ENCODE measurements at regions not wholly inside any gene's neighbourhood (a gene's known extent, or its start where the extent isn't known, plus 50 kb on each side); places are given as distances from the start of the nearest gene placed in this dataset.

DNA sequence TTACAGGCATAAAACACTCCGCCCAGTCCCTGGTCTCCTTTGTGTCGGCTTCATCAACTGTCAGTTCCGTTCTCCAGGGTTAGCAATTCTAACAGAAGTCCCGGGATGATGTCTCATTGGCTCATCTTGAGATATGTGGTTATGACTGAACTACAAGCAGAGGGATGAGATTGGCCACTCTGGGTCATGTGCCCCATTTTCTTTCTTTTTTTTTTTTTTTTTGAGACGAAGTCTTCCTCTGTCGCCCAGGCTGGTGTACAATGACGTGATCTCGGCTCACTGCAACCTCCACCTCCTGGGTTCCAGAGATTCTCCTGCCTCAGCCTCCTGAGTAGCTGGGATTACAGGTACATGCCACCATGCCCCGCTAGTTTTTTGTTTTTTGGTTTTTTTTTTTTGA, 95.4 kb upstream of the MRI1 start:
- Histone ChIP-seq H3K79me2 (ENCODE audit: insufficient read depth, low read length) (no peaks in the 10 kb centered on the region), H4K20me1 (ENCODE audit: insufficient read depth, low read length) (no peaks in the 10 kb centered on the region), H3K27me3 (ENCODE audit: insufficient read depth, low read length) (no peaks in the 10 kb centered on the region), H3K4me2 (ENCODE audit: low read length) (no peak overlapping the region), H3K36me3 (ENCODE audit: insufficient read depth, low read length) (no peaks in the 10 kb centered on the region), H3K9me3 (ENCODE audit: insufficient read depth, low read depth, low read length) (no peaks in the 10 kb centered on the region), H3K9ac (ENCODE audit: low read length) (no peak overlapping the region), H3K4me1 (ENCODE audit: insufficient read depth, low read length) (no peaks in the 10 kb centered on the region), H2AFZ (ENCODE audit: low read depth, low read length) (no peak overlapping the region), H3K27ac (ENCODE audit: low read depth, low read length) (no peak overlapping the region), H3K4me3 (ENCODE audit: insufficient read depth, low read depth, low read length) (no peak overlapping the region)
- Mint-ChIP-seq H3K27me3 (ENCODE audit: low read depth, unreplicated experiment) (peaks cover 4% of the 10 kb centered on the region), H3K4me1 (ENCODE audit: low read depth, unreplicated experiment) (no peaks in the 10 kb centered on the region), H3K9me3 (ENCODE audit: unreplicated experiment) (peaks cover 4% of the 10 kb centered on the region), H3K4me3 (ENCODE audit: unreplicated experiment) (no peak overlapping the region), H3K36me3 (ENCODE audit: low read depth, unreplicated experiment) (peaks cover 2% of the 10 kb centered on the region), H3K27ac (ENCODE audit: unreplicated experiment) (no peak overlapping the region)
- FAIRE-seq (no peak), DNase-seq (ENCODE audit: low read depth) (no peak)
- TF ChIP-seq, protein P1, sequence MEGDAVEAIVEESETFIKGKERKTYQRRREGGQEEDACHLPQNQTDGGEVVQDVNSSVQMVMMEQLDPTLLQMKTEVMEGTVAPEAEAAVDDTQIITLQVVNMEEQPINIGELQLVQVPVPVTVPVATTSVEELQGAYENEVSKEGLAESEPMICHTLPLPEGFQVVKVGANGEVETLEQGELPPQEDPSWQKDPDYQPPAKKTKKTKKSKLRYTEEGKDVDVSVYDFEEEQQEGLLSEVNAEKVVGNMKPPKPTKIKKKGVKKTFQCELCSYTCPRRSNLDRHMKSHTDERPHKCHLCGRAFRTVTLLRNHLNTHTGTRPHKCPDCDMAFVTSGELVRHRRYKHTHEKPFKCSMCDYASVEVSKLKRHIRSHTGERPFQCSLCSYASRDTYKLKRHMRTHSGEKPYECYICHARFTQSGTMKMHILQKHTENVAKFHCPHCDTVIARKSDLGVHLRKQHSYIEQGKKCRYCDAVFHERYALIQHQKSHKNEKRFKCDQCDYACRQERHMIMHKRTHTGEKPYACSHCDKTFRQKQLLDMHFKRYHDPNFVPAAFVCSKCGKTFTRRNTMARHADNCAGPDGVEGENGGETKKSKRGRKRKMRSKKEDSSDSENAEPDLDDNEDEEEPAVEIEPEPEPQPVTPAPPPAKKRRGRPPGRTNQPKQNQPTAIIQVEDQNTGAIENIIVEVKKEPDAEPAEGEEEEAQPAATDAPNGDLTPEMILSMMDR (IDR thresholded peaks at IDR 0.05; ENCODE audit: insufficient read depth, low read depth, low read length): no peak
- TF ChIP-seq EZH2 (IDR thresholded peaks at IDR 0.05; ENCODE audit: insufficient read depth, low read length): no peak

DNA sequence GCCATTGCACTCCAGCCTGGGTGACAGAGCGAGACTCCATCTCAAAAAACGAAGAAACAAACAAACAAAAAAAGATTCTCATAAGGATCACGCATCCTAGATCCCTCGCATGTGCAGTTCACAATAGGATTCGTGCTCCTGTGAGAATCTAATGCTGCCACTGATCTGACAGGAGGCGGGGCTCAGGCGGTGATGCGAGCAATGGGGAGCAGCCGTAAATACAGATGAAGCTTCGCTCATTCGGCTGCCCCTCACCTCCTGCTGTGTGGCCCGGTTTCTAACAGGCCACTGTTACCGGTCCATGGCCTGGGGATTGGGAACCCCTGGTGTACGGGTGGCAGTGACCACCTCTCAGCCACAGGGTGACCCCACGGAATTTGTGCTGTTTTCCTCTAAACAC, 98.2 kb upstream of the MRI1 start:
- FAIRE-seq: no peak
- H3K27me3 ChIP-seq (ENCODE audit: insufficient read depth, low read length): no peaks in the 10 kb centered on the region
- H3K4me1 Mint-ChIP-seq (ENCODE audit: low read depth, unreplicated experiment): no peaks in the 10 kb centered on the region
- H3K27ac ChIP-seq (ENCODE audit: low read depth, low read length): no peak overlapping the region
- H3K27ac Mint-ChIP-seq (ENCODE audit: unreplicated experiment): no peak overlapping the region
- no peaks in the 10 kb centered on the region for H3K4me1 ChIP-seq (ENCODE audit: insufficient read depth, low read length)
- no peak overlapping the region for H3K4me2 ChIP-seq (ENCODE audit: low read length)
- no peak overlapping the region for H2AFZ ChIP-seq (ENCODE audit: low read depth, low read length)
- no peaks in the 10 kb centered on the region for H3K36me3 Mint-ChIP-seq (ENCODE audit: low read depth, unreplicated experiment)
- TF ChIP-seq, protein P1 (IDR thresholded peaks at IDR 0.05; ENCODE audit: insufficient read depth, low read depth, low read length): no peak
- no peak for TF ChIP-seq EZH2 (IDR thresholded peaks at IDR 0.05; ENCODE audit: insufficient read depth, low read length)
- H3K9me3 Mint-ChIP-seq (ENCODE audit: unreplicated experiment): no peaks in the 10 kb centered on the region
- DNase-seq (ENCODE audit: low read depth): no peak
- no peaks in the 10 kb centered on the region for H3K9me3 ChIP-seq (ENCODE audit: insufficient read depth, low read depth, low read length)
- H3K9ac ChIP-seq (ENCODE audit: low read length): no peak overlapping the region
- H3K27me3 Mint-ChIP-seq (ENCODE audit: low read depth, unreplicated experiment): peaks cover 7% of the 10 kb centered on the region
- no peaks in the 10 kb centered on the region for H3K36me3 ChIP-seq (ENCODE audit: insufficient read depth, low read length)
- no peak overlapping the region for H3K4me3 ChIP-seq (ENCODE audit: insufficient read depth, low read depth, low read length)
- no peak overlapping the region for H3K4me3 Mint-ChIP-seq (ENCODE audit: unreplicated experiment)
- no peaks in the 10 kb centered on the region for H3K79me2 ChIP-seq (ENCODE audit: insufficient read depth, low read length)
- no peaks in the 10 kb centered on the region for H4K20me1 ChIP-seq (ENCODE audit: insufficient read depth, low read length)

DNA sequence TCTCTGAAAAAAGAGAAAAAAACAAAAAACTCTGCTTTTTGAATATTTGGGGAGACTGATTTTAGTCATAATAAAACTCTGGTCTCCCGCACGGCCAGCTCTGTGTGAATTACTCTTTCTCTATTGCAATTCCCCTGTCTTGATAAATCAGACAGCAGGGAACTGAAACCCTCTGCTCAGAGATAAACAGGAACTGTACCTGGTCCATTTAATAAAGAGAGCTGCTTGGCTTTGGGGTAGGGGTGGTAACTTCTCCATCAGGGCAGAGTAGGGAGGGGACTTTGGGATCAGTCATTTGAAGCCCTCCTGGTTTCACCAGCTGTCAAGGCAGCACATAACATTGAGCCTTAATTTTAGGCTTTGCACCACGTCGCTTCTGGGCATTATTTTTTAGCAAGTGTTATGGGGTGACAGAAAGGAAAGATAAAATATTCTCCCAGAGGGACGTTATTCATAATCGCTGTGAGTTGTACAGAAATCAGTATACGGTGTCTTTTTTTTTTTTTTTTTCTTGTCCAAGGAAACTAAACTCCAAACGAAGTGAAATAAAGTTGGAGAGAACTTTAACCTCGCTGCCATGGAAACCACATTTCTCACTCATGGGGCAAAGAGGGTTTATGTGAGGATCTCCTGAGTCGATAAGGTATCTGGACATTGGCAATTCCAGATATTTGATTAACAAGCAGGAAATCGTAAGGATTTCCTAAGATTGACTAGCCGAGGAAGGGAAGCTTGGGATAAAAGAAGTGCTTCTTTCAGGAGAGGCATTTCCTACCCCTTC, 99.0 kb upstream of the MRI1 start:
- Histone ChIP-seq H3K4me2 (ENCODE audit: low read length) (no peak overlapping the region), H4K20me1 (ENCODE audit: insufficient read depth, low read length) (no peaks in the 10 kb centered on the region), H3K27me3 (ENCODE audit: insufficient read depth, low read length) (no peaks in the 10 kb centered on the region), H3K9me3 (ENCODE audit: insufficient read depth, low read depth, low read length) (no peaks in the 10 kb centered on the region), H3K9ac (ENCODE audit: low read length) (no peak overlapping the region), H3K27ac (ENCODE audit: low read depth, low read length) (no peak overlapping the region), H3K36me3 (ENCODE audit: insufficient read depth, low read length) (no peaks in the 10 kb centered on the region), H3K4me1 (ENCODE audit: insufficient read depth, low read length) (no peaks in the 10 kb centered on the region), H3K79me2 (ENCODE audit: insufficient read depth, low read length) (no peaks in the 10 kb centered on the region), H2AFZ (ENCODE audit: low read depth, low read length) (no peak overlapping the region), H3K4me3 (ENCODE audit: insufficient read depth, low read depth, low read length) (no peak overlapping the region)
- DNase-seq (ENCODE audit: low read depth): no peak
- TF ChIP-seq, protein P1 (IDR thresholded peaks at IDR 0.05; ENCODE audit: insufficient read depth, low read depth, low read length): no peak
- TF ChIP-seq EZH2 (IDR thresholded peaks at IDR 0.05; ENCODE audit: insufficient read depth, low read length): no peak
- no peak overlapping the region for H3K27ac Mint-ChIP-seq (ENCODE audit: unreplicated experiment)
- no peaks in the 10 kb centered on the region for H3K4me1 Mint-ChIP-seq (ENCODE audit: low read depth, unreplicated experiment)
- H3K36me3 Mint-ChIP-seq (ENCODE audit: low read depth, unreplicated experiment): no peaks in the 10 kb centered on the region
- no peak for FAIRE-seq
- no peak overlapping the region for H3K4me3 Mint-ChIP-seq (ENCODE audit: unreplicated experiment)
- peaks cover 7% of the 10 kb centered on the region for H3K27me3 Mint-ChIP-seq (ENCODE audit: low read depth, unreplicated experiment)
- H3K9me3 Mint-ChIP-seq (ENCODE audit: unreplicated experiment): no peaks in the 10 kb centered on the region
